ENCODE measurements at regions not wholly inside any gene's neighbourhood (a gene's known extent, or its start where the extent isn't known, plus 50 kb on each side); places are given as distances from the start of the nearest gene placed in this dataset.
A peak's percentile ranks its signal among the peaks of the same experiment; 100 is the strongest.
"Not testable (repeated sequence)": the region's sequence is repeated elsewhere in the genome, so short reads cannot be mapped to it uniquely, and the experiment has no call there.

GRCh38 chr5:174953871-174954270, 229.5 kb downstream of the MSX2 start:
- DNase-seq, result no peak

DNA sequence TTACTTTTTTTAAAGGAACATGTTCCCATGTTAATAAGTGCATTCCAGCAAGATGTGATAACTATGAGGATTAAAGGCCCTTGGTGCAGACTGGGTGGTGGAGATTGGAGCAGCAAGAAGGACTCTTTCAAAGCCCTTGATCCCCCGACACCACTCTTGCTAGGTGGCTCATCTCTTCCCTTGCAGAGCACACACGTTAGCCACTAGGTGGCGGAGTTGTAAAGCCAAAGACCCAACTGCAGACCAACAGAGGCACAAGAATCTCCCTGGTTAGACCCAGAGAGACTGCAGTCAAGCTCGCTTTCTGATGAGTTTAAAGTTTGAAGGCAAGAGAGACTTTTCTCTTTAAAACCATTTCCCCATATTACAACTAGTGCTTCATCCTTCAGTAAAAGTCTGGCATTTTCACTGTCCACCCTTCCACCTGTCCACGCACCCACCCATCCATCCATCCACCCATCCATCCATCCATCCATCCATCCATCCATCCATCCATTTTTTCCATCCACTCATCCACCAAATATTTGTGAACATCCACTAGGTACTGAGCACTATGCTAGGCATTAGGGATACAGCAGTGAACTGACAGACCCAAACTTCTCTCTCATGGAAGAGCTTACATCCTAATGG, 226.9 kb downstream of the MSX2 start:
- DNase-seq, result peak; percentile 39 to 47

DNA sequence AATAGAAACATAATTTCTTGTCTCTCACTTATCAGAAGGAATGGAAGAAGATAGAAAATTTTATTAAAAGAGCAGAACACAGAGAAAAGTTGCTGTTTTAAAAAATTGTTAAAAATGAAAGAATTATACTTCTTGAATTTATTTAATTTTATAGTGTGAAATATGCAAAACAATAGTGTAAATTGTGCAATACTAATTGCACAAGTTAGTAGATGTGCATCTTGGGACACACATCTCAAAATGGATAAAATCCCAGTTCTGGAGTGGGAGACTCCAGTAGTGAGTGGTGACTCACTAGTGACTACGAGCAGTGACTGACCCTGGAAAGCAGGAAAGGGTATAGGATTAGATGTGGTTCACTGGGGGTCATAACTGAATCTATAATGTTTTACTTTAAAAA, 223.2 kb downstream of the MSX2 start:
- DNase-seq, result no peak

- DNase-seq, result no peak
Observed at GRCh38 chr5:174945853-174946252, 221.5 kb downstream of the MSX2 start.

DNA sequence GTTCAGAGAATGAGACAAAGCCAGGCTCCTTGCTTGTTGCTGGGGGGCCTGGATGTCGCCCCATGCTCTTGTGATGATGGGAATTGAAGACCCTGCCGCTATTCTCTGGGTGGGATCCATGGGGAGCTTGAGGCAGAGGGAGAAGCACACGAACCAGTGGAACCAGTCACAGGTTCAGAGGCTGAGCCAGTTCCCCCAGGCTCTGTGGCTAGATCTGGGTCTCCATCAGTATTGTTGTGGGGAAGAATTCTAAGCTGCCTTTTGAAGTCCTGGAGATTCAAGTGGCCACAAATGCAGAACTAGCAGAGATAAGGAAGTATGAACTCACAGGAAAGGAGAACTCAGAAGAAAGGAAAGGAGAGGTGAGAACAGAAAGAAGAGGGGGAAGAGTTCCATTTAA, 219.4 kb downstream of the MSX2 start:
- no peak for DNase-seq

GRCh38 chr5:174943002-174943401, 218.6 kb downstream of the MSX2 start:
- DNase-seq, result not testable (repeated sequence)

DNA sequence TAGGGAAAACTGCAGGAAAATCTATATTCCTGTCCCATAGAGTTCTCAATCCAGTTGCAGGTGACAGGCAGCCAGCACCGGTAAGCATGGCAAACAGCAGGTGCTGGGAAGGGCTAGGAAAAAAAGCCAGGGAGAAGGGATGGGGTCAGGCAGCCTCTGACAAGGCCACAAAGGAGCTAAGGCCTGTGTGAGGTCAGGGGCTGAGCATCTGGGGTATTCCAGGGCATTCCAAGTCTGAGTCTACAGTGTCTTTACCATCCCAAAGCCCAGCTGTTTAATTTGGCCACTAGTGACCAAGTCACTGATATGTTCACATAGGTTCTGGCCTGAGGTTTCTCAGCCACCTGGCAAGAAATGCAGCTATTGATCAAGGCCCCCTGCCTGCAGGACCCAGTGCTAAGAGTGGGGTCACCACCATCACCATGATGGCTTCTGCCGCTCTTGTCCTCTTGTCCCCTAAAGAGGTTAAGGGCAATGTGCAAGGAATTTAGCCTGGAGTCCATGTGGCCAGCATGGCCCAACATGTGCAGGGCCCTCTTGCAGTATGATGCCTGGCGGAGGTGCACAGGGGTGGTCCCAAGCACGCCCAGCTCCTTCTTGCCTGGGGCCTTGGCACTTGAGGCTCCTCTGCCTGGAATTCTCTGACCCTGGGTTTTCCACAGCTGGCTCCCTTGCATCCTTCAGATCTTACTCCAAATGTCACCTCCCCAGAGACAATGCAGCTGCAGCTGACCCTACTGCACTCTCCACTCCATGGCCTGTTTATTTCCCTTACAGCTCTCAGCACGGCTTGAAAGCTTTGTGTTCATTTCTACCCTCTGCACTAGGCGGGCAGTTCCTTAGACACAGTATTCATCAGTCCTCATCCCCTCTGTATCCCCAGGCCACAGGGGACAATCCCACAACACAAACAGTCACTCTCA, 213.1 kb downstream of the MSX2 start:
- no peak for DNase-seq

DNA sequence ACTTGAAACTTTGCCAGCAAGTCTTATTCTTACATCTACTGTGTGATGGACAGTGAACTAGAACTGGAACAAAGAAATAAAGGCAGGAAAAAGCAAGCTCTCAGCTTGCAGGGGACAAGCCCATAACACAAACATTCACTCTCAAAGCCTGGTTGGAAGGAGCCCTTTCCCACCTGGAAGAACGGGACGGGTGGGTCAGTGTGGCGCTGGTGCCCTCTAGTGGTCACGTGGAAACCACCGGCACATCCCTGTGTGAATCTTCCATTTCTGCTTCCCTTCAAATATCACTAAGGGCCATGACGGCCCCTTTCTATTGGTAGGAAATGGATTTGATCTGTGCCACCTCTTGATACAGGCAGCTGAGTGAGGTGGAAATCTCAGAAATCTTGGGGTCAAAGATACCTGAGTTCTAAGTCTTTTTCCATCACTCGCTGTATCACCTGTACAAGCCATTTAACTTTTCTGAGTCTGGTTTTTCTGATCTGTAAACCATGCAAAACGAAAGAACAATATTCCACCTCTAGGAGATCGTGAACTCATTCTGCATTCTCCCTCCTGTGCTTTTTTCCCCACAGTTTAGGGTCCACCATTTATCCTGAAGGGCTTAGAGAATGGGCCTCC, 211.6 kb downstream of the MSX2 start:
- DNase-seq, result peak; percentile 35 to 39

DNA sequence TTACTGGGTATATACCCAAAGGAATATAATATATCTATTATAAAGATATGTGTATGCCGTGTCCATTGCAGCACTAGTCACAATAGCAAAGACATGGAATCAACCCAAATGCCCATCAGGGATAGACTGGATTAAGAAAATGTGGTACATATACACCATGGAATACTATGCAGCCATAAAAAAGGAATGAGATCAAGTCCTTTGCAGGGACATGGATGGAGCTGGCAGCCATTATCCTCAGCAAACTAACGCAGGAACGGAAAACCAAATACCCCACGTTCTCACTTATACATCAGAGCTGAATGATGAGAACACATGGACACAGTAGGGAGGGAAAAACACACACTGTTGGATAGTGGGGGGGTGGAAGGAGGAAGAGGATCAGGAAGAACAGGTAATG, 206.7 kb downstream of the MSX2 start:
- not testable (repeated sequence) for DNase-seq

GRCh38 chr5:174925586-174925985, 201.2 kb downstream of the MSX2 start:
- DNase-seq, result no peak

GRCh38 chr5:174922955-174923354, 198.6 kb downstream of the MSX2 start:
- no peak for DNase-seq

- no peak for DNase-seq
Observed at GRCh38 chr5:174920906-174921550, 196.6 kb downstream of the MSX2 start.

DNA sequence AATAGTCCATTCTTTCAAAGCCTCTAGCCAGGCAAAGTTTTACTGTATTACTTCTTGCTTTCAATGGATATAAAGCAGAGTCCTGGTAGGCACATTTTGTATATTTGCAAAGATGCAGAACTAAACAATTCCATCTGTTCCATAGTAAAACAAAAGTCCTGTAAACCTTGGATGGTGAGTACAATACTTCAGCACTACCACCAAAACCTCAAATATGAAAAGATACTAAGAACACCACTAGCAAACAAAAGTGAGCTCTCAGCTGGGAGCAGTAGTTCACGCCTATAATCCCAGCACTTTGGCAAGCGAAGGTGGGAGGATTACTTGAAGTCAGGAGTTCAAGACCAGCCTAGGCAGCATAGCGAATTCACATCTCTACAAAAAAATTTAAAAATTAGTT, 195.0 kb downstream of the MSX2 start:
- DNase-seq, result no peak

GRCh38 chr5:174918655-174919054, 194.3 kb downstream of the MSX2 start:
- DNase-seq, result no peak

DNA sequence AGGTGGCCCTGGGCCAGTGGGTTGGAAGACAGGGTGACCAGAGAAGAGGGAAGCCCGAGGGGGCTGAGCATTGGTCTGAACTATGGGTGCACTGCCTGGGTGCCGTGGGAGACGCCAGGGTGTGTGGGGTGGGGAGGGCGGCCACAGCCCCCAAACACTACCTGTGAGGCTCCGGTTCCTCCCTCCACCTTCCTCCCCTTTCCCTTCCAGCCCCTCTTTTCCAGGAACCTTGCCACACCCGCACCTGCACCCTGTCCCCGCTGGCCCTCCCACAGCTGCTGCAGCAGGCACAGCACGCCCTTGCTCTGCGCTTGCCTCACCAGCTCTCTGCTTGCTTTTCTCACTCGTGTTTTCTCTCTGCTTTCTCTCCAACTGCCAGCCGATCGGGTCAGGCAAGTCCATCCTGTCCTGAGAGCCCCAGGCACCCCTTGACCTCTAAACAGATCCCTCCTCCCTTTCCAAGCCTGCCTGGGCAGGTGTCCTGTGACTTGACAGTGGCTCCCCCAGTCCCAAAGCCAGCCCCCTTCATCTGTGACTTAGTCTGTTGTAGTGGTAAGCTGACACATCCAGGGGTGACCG, 193.7 kb downstream of the MSX2 start:
- DNase-seq, result no peak

DNA sequence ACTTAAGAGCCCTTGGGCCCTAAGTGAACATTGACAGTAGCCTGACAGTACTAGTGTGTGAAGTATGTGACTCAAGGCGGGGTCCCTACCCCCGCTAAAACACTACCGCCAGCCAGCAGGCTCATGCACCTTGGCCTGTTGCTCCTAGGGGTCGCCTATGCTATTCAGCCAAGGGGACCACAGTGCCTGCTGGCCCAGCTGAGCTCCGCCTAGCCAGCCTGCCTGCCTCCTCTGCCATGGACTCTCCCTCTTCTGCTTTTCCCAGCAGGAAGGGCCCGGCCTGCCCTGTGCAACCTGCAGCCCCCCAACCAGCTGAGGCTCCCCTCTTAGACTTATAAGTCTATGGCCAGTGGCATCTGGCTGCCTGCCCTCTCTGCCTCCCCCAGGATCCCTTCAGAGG, 193.1 kb downstream of the MSX2 start:
- not testable (repeated sequence) for DNase-seq

- not testable (repeated sequence) for DNase-seq
Observed at GRCh38 chr5:174916924-174917323, 192.5 kb downstream of the MSX2 start.

GRCh38 chr5:174916227-174916626, 191.8 kb downstream of the MSX2 start:
- DNase-seq, result no peak

DNA sequence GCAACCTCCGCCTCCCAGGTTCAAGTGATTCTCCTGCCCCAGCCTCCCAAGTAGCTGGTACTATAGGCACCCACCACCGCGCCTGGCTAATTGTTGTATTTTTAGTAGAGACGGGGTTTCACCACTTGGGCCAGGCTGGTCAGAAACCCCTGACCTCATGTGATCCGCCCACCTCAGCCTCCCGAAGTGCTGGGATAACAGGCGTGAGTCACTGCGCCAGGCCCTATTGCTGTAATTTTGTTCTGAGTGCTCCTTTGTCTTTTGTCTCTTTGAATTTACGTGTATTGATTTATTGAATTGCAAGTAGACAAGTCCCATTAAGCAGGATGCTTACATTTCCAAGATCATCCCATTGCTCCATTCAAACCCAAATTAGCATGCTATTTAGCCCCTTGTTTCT, 186.7 kb downstream of the MSX2 start:
- DNase-seq, result no peak

- DNase-seq, result peak; percentile 52 to 65
Observed at GRCh38 chr5:174910245-174910737, 185.9 kb downstream of the MSX2 start.

- no peak for DNase-seq
Observed at GRCh38 chr5:174903172-174903732, 178.9 kb downstream of the MSX2 start.

- DNase-seq, result no peak
Observed at GRCh38 chr5:174901336-174901735, 177.0 kb downstream of the MSX2 start.

Data from stimulated activated CD4-positive, alpha-beta T cell treated with anti-CD3 and anti-CD28 coated beads, Interleukin-2, amount 100 ng/mL, for 48 hours (primary cell).